H1 (cell line): ENCODE measurements at regions not wholly inside any gene's neighbourhood (a gene's known extent, or its start where the extent isn't known, plus 50 kb on each side); places are given as distances from the start of the nearest gene placed in this dataset.

Experiments used
- SAP30 ChIP-seq: fragments of 300-600 bp; sonication (generic); IDR thresholded peaks from 2 replicates; pipeline ENCODE4 v1.7.1; 2012; ENCODE audit warnings: low read length, moderate library complexity, mild to moderate bottlenecking, inconsistent platforms; ENCODE audit not compliant: insufficient read depth, insufficient replicate concordance

DNA sequence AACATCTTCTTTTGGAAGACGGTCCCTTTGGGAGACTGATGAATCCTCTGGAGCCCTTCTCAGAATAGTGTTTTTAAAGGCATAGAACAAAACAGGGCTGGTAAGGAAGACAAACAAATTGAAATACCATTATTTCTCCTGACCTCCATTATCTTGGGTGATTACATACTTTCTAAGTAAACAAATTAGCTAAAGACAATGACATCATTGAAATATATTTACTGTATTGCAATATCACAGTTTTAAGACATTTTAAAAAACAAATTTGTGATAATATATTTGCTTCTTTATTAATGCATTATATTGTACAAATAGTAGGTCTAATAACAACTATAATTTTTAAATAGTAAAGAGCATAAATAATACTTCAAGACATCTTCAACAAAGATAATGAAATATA lies 152.2 kb upstream of the CDK1 start (continued):
- no peak for TF ChIP-seq SAP30
